Umbilical cord (tissue), 1 donor: ENCODE measurements at regions not wholly inside any gene's neighbourhood (a gene's known extent, or its start where the extent isn't known, plus 50 kb on each side); places are given as distances from the start of the nearest gene placed in this dataset.
"Not testable (repeated sequence)": the region's sequence is repeated elsewhere in the genome, so short reads cannot be mapped to it uniquely, and the experiment has no call there.

Experiments
- DNase-seq: peaks from one replicate; pipeline ENCODE4 v3.0.0-alpha.2; 2015; ENCODE audit warnings: low spot score

DNA sequence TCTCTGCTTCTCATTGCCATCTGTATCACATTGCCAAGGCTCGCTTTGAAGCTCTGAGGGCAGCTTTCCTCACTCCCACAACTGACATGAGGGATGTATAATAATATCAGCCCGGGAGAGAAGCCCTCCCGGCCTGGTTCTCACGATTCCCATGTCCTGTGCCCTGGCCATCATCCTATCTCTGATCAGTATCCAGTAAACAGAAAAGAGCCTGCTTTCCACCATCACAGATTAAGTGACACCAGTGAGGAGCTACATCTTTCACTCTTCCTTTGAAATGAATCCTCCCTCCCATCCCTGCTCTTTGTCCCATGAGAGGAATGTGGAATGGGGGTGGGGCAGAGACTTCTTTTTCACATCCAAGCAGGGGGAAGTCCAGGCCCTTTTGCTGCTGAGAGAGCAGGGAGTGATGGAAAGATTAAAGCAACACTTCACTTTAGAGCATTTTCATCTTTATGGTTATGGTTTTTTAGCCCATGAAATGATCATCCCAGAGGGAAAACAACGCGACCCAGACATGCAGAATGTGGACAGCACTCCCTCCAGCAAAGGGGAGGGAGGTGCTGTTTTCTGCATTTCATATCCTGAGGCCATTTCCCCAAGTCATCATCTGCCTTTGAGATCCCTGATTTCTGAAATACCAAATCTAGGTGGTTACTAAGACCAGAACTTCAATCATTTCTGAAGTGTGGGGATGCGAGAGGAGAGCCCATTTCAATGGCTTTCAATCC, 84.6 kb upstream of the LYZL1 start:
- DNase-seq = peak; percentile 87

DNA sequence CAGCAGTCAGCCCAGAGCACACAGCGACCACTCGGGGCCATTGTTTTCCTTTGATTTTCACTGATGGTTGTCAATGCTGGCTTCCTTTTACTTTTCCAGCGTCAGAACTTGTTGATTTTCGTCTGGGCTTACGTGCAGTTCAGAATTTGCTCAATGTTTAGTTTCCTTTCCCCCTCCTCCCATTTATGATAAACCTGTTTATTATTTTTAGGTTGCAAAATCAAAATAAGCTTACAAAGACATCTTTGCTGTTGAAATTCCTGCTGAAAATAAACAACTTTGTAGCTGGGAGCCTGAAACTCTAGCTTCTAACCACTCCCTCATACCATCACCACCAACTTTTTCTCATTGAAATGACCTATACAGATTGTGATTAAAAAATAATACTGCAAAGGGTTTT, 83.1 kb upstream of the LYZL1 start:
- no peak for DNase-seq

DNA sequence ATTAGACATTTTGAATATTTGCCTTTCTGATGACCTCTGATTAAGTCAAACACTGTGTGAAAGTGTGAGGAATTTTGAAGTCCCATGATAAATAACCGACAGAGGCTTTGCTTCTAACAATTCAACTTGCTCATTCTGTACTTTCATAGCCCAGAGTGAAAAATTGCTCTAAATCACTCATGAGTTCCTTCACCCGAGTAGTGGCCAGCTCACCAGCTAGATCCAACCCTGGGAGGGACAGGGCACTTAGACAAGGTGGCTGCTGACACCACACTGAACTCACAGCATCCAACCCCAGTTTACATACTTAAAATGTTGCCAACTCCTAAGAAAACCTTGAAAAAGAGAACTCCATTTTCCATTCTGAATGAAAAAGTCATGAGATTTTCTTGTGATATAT, 80.0 kb upstream of the LYZL1 start:
- no peak for DNase-seq

DNA sequence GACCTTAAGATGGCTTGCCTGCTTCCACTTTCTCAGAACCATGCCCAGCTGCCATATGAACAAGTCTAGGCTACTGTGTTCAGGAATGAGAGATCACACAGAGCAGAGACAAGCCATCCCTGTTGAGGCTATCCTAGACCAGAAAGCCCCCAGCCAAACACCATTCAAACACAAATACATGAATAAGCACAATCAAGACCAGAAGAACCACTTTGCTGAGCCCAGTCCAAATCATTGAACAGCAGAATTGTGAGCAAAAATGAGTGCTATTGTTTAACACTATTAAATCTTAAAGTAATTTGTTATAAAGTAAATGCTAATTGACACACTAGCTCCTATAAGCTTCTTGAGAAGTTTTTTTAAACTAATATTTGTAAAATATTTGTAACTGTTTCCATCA, 79.0 kb upstream of the LYZL1 start:
- DNase-seq = no peak

DNA sequence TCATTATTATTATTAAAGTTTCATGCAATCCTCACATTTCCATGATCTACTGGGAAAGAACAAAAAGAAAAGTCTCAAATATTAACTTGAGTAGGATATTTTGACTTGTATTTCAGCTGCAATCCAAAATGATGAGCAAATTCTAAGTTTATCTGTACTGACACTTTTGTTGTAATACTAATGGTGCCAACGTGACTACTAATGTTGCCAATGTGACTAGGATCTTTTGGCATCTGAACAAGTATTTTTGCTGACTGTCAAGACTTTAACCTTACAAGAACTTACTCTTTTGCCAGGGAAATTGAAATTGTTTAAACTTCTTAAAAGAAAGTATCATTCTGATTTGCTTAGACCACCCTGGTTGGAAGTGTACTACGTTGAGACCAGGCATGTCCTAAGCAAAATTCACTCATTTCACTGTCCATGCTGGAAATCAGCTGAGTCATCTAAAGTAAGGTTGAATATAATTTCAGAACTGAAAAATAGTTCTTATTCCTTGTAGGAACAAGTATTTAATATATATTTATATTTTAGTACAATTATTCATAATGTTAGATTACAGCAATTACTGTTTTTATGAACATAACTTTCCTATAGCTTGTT, 78.5 kb upstream of the LYZL1 start:
- DNase-seq = no peak

DNA sequence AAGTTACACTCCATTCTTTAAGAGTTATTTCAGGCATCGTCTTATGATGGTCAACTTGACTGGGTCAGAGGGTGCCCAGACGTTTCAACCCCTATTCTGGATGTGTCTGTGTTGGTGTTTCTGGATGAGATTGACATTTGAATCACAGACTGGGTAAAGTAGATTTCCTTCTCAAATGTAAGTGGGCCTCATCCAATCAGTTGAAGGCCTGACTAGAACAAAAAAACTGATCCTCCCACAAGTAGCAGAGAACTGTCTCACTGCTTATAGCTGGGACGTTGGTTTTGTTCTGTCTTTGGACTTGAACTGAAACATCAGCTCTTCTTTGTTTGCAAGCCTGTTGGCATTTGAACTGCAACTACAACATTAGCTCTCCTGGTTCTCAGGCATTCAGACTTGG, 76.3 kb upstream of the LYZL1 start:
- DNase-seq = no peak

DNA sequence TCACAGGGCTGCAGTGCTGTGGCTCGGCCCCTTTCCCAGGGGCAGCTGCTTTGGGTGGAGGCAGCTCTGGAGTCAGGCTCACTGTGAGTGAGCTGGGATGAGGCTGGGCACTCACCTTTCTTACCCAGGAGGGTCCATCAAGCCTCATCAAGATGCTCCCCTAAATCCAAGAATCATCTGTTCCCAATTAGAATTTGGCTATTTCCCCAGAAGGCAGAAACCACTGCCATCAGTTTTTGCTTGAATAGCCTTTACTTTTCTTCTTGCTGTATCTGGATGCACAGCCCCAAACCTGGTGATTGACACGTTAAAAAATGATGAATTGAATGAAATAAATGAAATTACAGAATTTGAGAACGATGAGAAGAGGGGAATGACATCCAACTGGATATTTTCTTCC, 74.3 kb upstream of the LYZL1 start:
- no peak for DNase-seq

DNA sequence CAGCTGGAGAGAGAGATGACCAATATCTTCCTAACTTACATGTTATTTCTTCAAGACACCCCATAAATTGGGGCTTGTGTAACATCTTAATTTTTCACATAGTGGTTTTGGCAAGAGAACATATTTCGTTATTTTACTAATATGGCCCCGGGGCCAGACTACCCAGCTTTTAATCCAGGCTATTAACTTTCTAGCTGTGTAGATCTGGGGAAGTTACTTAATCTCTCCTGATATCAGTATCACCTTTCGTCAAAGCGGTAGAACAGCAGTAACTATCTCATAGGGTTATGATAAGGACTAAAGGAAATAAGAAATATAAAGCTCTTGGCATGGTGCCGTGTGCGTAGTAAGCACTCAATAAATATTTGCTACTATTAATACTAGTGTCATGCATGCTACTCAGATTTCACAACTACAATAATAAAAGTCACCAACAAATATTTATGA, 71.6 kb upstream of the LYZL1 start:
- peak; percentile 63 for DNase-seq

DNA sequence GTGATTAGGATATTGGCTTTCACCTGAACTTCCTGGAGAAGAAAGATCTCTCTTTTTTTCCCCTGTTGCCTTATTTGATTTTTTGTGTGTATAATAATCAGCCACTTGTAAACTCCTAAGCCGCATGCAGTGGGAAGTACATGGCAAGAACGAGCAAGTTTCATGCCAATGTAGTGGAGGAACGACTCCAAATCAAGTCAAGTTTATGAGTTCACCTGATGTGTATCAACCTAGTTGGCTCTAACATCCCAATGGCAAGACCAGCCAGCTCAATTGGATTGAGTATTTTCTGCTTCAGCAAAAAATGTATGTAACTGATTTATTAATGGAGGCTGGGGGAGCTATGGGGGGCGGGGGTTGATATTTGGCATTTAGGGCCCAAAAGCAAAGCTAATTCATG, 65.5 kb upstream of the LYZL1 start:
- DNase-seq = no peak

DNA sequence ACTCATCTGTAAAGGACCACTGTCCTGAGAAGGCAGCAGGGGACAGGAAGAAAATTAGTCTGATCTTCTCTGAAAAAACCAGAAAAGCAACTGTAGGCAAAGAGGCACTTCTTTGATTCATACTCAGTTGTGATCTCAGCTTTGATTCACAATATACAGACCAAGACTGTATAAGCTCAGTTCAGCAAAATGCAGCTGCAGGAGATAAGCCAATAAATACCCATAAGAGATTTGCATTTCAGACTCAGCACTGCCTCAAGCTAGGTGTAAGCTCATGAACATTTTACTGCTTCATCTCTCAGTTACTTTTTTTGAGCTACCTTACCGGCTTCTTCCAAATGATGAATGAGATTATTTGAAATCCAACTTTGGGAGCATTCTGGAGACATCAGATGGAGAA, 64.2 kb upstream of the LYZL1 start:
- DNase-seq = peak; percentile 76

DNA sequence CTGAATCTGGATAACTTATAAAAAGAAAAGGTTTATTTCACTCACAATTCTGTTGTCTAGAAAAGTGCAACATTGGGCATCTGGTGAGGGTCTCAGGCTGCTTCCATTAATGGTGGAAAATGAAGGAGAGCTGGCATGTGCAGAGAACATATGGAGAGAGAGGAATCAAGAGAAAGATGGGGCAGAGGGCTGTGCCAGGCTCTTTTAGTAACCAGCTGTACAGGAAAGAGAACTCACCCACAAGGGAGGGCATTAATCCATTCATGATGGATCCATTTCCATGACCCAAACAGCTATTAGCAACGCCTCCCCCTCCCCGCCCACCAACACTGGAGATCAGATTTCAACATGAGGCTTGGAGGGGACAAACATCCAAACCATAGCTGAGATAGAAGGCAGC, 61.7 kb upstream of the LYZL1 start:
- no peak for DNase-seq

DNA sequence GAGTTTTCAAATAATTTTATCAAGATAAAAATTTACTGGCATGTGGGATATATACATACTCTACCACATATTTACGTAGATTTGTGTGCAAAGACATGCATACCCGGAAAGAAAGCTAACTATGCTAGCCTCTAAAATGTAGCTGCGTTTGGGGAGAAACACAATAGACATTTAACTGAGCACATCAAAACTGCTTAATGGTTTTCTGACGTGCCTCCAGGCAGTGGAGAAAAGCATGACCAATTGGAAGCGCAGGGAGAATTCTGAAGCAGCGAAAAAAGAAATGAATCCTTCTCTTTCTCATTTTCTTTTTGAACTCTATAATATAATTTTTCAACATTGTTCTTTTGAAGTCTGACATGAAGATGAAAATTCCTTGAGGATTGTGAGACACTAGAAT, 60.3 kb upstream of the LYZL1 start:
- no peak for DNase-seq

DNA sequence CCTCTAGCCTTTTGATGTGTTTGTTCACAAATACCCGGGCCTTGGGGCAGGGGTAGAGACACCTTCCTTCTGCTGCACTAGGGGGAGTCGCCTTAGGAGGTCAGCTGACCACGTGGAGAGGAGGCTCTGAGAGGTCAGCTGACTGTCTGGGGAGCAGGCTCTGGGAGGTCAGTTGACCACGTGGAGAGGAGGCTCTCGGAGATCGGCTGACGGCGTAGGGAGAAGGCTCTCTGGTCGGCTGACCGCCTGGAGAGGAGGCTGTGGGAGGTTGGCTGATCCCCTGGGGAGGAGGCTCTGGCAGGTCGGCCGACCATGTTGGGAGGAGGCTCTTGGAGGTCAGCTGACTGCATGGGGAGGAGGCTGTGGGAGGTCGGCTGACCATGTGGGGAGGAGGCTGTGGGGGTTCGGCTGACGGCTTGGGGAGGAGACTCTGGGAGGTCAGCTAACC, 59.6 kb upstream of the LYZL1 start:
- DNase-seq = no peak

DNA sequence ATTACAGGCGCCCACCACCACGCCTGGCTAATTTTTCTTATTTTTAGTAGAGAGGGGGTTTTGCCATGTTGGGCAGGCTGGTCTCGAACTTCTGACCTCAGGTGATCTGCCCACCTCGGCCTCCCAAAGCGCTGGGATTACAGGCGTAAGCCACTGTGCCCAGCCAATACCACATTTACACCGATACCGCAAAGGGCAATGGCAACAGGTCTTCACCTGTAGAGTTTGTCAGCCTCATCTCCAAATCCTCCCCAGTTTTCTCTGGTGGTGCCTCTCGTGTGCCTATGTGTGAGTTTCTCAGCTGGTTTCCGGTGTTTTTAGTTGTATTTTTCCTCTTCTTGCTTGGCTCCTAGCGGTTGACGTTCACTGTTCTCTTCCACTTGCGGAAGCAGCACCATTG, 52.0 kb upstream of the LYZL1 start:
- not testable (repeated sequence) for DNase-seq

DNA sequence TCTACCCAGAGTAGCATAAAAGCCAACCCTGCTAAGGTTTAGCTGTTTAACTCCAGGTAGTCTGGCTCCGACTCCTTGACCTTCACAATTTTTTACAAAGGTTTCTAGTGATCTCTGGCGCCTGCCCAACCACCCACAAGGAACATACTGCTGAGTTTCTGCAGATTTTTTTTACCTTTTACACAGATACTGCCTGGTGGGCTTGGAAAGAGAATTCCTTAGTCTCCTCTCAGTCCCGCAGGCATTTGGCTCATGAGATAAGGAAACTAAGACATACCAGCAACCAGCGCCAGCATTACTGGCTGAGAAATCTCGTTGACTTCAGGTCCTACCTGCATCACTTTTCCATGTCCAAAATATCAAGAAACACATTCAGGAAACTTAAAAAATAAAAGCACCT, 51.1 kb upstream of the LYZL1 start:
- DNase-seq = no peak

DNA sequence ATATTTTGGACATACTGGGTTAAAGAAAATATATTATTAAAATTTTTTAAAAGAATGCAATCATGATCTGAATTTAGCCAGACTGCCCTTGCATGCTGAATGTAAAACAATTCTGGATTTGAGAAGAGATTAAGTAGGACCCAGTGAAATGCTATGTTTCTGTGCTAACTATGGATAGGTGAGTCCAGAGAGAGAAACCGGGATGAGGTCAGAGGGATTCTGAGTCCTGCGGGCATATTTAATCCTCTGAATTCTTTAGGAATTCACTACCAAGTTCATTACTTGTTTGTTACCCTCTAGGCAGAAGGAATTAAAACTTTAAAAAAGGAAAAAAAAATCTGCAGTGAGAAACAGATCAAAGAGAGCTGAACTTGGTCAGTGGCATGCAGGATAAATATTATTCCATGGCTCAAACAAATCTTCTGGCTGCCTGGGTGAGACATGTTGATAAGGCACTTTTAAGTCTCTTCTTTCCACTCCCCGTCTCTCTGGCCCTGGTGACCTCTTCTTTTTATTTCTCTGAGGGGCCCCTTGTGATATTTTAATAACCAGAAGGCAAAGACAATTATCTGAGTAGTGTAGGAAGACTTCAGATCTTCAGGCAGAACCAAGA, 50.2 kb upstream of the LYZL1 start:
- DNase-seq = peak; percentile 87
